Fibroblast of mammary gland (primary cell): ENCODE measurements at regions not wholly inside any gene's neighbourhood (a gene's known extent, or its start where the extent isn't known, plus 50 kb on each side); places are given as distances from the start of the nearest gene placed in this dataset.

Experiments
- DNase-seq: peaks from one replicate; pipeline ENCODE4 v3.0.0-alpha.2; 2010; ENCODE audit warnings: low read depth
- H3K4me3 ChIP-seq: 2 replicates; pipeline ENCODE4 v1.5.1; 2011; ENCODE audit warnings: low read depth, mild to moderate bottlenecking, low read length, moderate library complexity; ENCODE audit not compliant: control insufficient read depth
- TF ChIP-seq, protein P1 (sequence below): conservative IDR thresholded peaks from 2 replicates; pipeline ENCODE4 v1.5.1; 2011; ENCODE audit warnings: low read depth, low read length, inconsistent platforms; ENCODE audit not compliant: control insufficient read depth, insufficient read depth

DNA sequence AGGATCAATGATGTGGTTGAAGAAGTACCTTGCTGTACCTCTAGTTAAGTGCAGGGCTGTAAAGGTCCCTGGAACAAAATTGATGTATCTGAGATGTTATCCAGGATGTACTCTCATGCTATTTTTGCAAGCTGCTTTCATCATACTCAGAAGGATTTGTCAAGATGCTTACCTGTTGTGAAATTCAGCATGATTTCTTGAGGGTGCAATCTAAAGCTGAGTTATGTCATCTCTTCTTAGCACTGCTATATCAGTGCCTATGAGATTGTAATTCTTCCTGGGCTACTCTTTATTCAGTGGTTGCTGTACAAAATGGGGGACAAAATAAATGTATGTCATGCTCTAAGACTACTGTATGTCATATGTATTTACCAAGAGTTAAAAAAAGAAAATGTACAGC is 340.7 kb upstream of the LMO3 start:
- TF ChIP-seq, protein P1, sequence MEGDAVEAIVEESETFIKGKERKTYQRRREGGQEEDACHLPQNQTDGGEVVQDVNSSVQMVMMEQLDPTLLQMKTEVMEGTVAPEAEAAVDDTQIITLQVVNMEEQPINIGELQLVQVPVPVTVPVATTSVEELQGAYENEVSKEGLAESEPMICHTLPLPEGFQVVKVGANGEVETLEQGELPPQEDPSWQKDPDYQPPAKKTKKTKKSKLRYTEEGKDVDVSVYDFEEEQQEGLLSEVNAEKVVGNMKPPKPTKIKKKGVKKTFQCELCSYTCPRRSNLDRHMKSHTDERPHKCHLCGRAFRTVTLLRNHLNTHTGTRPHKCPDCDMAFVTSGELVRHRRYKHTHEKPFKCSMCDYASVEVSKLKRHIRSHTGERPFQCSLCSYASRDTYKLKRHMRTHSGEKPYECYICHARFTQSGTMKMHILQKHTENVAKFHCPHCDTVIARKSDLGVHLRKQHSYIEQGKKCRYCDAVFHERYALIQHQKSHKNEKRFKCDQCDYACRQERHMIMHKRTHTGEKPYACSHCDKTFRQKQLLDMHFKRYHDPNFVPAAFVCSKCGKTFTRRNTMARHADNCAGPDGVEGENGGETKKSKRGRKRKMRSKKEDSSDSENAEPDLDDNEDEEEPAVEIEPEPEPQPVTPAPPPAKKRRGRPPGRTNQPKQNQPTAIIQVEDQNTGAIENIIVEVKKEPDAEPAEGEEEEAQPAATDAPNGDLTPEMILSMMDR, result no peak
- no peak for DNase-seq
- H3K4me3 ChIP-seq, result no peak overlapping the region

DNA sequence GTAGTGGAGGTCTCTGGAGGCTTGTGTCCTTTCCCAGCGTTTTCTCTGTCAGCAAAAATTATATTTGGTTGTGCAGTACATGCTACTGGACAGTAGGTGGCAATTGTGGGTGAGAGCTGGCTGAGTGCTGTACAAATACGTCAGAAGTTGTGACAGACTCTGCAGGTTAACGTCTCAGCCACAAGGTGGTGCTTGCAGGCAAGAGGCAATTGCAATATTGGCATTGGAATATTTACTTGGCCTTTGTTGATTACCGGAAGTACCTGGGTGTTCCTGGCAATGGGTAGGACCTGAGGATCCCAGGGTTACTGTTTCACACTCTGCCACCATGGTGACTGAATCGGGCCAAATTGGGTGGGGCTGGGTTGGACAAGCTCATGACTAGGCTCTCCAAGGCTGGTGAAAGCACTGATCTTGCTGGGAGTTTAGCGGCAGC is 333.9 kb upstream of the LMO3 start:
- peak; percentile 69 for DNase-seq

GRCh38 chr12:16927259-16927658 is 321.3 kb upstream of the LMO3 start:
- DNase-seq, result no peak
- TF ChIP-seq, protein P1, result no peak
- no peak overlapping the region for H3K4me3 ChIP-seq

More for the DNA sequence above, 333.9 kb upstream of the LMO3 start:
- no peak overlapping the region for H3K4me3 ChIP-seq
- TF ChIP-seq, protein P1, result peak; percentile 67

DNA sequence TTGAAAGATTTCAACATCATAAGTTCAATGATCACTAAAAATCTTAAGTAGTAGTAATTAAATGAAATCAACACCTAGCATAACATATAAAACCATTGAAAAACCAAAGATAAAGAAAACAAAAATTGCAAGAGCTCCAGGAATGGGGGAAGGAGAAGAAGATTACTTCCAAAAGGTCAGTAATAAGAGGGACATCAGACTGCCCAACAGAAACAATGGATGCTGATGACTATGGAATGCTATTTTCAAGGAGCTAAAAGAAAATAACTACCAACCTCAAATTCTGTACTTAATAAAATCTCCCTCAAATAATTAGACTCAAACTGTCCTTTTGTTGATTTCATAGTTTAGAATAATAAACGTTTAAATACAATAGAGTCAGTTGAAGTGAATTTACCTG is 314.5 kb upstream of the LMO3 start:
- H3K4me3 ChIP-seq, result no peak overlapping the region
- TF ChIP-seq, protein P1, result no peak
- no peak for DNase-seq

- no peak overlapping the region for H3K4me3 ChIP-seq
- DNase-seq, result no peak
- TF ChIP-seq, protein P1, result no peak
Measured at GRCh38 chr12:16919551-16919950, 313.6 kb upstream of the LMO3 start.

GRCh38 chr12:16914853-16915252 is 308.9 kb upstream of the LMO3 start:
- TF ChIP-seq, protein P1, result no peak
- DNase-seq, result no peak
- no peak overlapping the region for H3K4me3 ChIP-seq
